BJ (cell line): ENCODE measurements at regions not wholly inside any gene's neighbourhood (a gene's known extent, or its start where the extent isn't known, plus 50 kb on each side); places are given as distances from the start of the nearest gene placed in this dataset.

Experiments used
- CTCF ChIA-PET: fragments of 350-600 bp; formaldehyde crosslinking; extraction: SDS; loops from one replicate; lab custom pipeline; 2021; ENCODE audit warnings: antibody characterized with exemption, inconsistent platforms; lab: Yijun Ruan, JAX
- POLR2A ChIA-PET: fragments of 300-600 bp; sonication (Branson Sonifier 250); formaldehyde crosslinking; extraction: SDS; loops from one replicate; lab custom pipeline; 2021; ENCODE audit warnings: antibody characterized with exemption; lab: Charles Lee
- DNase-seq: peaks from one replicate; pipeline ENCODE4 v3.0.0-alpha.2; 2011; ENCODE audit warnings: low read depth
- H3K27me3 ChIP-seq: 2 replicates; pipeline ENCODE4 v1.6.0; 2011; ENCODE audit warnings: low read length; ENCODE audit not compliant: control insufficient read depth, insufficient read depth
- H3K36me3 ChIP-seq: 2 replicates; pipeline ENCODE4 v1.5.1; 2011; ENCODE audit warnings: low read length; ENCODE audit not compliant: control insufficient read depth, insufficient read depth
- H3K4me3 ChIP-seq: 2 replicates; pipeline ENCODE4 v1.5.1; 2011; ENCODE audit warnings: low read depth, mild to moderate bottlenecking, control low read depth, low read length
- TF ChIP-seq, protein P1 (sequence below): IDR thresholded peaks from 2 replicates; pipeline ENCODE4 v1.5.1; 2011; ENCODE audit warnings: low read depth, mild to moderate bottlenecking, control low read depth, inconsistent platforms, low read length, moderate library complexity; ENCODE audit not compliant: insufficient read depth

DNA sequence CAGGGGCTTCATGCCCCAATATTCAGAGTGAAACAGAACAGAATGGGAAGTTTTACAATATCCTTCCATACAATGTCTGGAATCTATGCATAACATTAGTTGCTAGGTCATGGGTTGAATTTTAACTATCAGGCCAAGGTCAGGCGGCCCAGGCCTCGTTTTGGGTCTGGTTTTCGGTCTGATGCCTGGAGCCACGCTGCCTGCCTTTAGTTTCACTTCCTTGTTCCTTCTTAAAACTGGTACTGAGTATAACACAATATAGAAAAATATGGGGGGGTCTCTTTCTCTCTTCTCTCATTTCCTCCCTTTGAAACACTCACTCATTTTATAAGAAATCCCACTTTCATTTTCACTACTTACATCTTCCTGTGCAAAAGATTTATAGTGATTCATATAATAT is 1243.8 kb downstream of the CDY2B start:
- TF ChIP-seq, protein P1, sequence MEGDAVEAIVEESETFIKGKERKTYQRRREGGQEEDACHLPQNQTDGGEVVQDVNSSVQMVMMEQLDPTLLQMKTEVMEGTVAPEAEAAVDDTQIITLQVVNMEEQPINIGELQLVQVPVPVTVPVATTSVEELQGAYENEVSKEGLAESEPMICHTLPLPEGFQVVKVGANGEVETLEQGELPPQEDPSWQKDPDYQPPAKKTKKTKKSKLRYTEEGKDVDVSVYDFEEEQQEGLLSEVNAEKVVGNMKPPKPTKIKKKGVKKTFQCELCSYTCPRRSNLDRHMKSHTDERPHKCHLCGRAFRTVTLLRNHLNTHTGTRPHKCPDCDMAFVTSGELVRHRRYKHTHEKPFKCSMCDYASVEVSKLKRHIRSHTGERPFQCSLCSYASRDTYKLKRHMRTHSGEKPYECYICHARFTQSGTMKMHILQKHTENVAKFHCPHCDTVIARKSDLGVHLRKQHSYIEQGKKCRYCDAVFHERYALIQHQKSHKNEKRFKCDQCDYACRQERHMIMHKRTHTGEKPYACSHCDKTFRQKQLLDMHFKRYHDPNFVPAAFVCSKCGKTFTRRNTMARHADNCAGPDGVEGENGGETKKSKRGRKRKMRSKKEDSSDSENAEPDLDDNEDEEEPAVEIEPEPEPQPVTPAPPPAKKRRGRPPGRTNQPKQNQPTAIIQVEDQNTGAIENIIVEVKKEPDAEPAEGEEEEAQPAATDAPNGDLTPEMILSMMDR, result no peak
- H3K36me3 ChIP-seq, result no peaks in the 10 kb centered on the region

DNA sequence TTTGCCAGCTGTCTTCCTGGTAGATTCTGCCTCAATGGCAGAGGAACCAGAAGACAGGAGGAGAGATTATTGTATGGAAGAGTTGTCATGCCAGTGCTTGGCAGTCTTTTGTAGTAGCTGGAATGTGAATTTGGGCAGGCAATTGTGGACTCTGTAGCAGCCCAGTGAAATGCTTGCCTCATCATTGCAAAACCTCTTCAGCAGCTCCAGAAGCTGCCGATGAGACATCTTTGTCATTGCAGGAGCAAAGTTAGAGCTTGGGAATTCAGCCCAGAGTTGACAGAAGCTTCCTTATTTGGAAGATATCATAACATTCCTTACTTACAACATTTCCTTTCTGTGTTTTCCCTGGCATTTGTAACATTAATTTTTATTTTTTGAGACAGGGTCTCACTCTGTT is 1250.9 kb downstream of the CDY2B start:
- no peaks in the 10 kb centered on the region for H3K27me3 ChIP-seq
- DNase-seq, result no peak
- POLR2A ChIA-PET, result no interaction called here
- no peaks in the 10 kb centered on the region for H3K36me3 ChIP-seq
- CTCF ChIA-PET, result no interaction called here
- TF ChIP-seq, protein P1, result no peak
- H3K4me3 ChIP-seq, result no peak overlapping the region

More for the DNA sequence above, 1243.8 kb downstream of the CDY2B start:
- POLR2A ChIA-PET, result no interaction called here
- Histone ChIP-seq H3K27me3 (no peaks in the 10 kb centered on the region), H3K4me3 (no peak overlapping the region)
- CTCF ChIA-PET, result no interaction called here
- DNase-seq, result no peak

DNA sequence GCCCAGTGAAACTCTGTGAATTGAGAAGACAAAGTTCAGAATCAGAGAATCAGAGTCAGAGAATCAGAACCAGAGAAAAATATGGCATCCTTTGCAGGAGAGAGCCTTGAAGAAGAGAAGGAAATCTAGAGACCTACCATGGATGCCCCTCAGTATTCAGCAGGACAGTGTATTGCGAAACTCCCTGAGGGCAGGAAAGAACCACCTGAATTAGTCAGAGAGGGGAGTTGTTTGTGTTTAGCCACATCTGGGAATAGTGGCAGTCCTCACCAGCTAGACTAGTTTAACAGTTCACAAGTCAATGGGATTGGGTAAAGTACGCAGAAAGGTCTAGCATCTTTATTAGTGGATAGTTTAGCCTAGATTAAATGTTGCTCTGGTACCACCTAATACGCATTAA is 1252.9 kb downstream of the CDY2B start:
- POLR2A ChIA-PET, result no interaction called here
- CTCF ChIA-PET, result no interaction called here
- DNase-seq, result no peak
- TF ChIP-seq, protein P1, result no peak
- no peak overlapping the region for H3K4me3 ChIP-seq
- no peaks in the 10 kb centered on the region for H3K36me3 ChIP-seq
- H3K27me3 ChIP-seq, result no peaks in the 10 kb centered on the region

DNA sequence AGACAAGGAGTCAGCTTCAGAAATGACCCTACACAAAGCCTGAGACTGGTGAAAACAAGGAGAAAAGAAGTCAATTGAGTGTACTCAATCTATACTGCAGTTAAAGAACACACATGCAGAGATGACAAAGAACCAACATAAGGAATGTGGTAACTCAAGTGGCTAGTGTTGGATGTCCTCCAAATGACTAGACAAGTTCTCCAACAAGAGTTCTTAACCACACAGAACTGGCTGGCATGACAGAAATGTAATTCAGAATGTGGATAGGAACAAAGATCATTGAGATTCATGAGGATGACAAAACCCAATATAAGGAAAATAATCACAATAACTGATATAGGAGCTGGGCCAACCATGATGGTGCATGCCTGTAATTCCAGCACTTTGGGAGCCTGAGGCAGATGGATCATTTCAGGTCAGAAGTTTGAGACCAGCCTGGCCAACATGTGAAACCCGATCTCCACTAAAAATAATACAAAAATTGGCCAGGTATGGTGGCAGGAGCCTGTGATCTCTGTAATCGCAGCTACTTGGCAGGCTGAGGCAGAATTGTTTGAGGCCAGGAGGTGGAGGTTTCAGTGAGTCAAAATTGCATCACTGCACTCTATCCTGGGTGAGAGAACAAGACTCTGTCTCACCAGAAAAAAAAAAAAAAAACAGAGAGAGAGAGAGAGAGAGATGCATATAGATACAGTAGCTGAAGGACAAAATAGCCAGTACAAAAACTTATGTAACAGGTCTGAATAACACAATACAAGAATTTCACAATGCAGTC is 1263.6 kb downstream of the CDY2B start:
- Histone ChIP-seq H3K36me3 (no peaks in the 10 kb centered on the region), H3K27me3 (no peaks in the 10 kb centered on the region), H3K4me3 (no peak overlapping the region)
- TF ChIP-seq, protein P1, result no peak
- POLR2A ChIA-PET, result no interaction called here
- DNase-seq, result no peak
- CTCF ChIA-PET, result no interaction called here

DNA sequence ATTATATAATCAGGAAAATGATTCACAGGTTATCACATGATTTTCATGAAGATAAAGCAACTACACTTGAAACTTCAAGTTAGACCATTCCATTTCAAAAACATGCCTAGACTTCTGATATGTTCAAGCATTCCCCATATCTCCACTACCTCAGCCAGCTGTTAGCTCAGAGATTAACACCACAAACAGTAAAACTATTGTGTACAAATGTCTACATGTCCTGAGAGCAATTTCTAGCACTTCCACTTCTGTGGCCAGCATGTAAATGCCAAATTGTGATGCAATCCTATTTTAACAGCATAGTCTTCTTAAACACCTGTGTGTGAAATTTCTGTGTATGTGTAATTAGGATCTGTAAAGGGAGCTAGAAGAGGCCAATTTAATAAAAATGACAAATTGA is 1271.3 kb downstream of the CDY2B start:
- no peaks in the 10 kb centered on the region for H3K36me3 ChIP-seq
- no peak for DNase-seq
- CTCF ChIA-PET, result no interaction called here
- TF ChIP-seq, protein P1, result no peak
- no peaks in the 10 kb centered on the region for H3K27me3 ChIP-seq
- POLR2A ChIA-PET, result no interaction called here
- H3K4me3 ChIP-seq, result no peak overlapping the region
